Keratinocyte (primary cell): ENCODE measurements at regions not wholly inside any gene's neighbourhood (a gene's known extent, or its start where the extent isn't known, plus 50 kb on each side); places are given as distances from the start of the nearest gene placed in this dataset.

ENCODE experiments used
- DNase-seq: peaks from one replicate; pipeline ENCODE4 v3.0.0-alpha.2; 2011; ENCODE audit warnings: low read depth, missing footprints, low spot score
- FAIRE-seq: peaks from 2 replicates; lab custom pipeline; 2011; peaks lifted over from hg19 to GRCh38; lab: Jason Lieb, UNC
- H2AFZ ChIP-seq: 2 replicates; pipeline ENCODE4 v1.6.0; 2012; ENCODE audit warnings: low read length, control low read depth, inconsistent platforms; ENCODE audit not compliant: control insufficient read depth
- H3K27ac ChIP-seq: 2 replicates; pipeline ENCODE4 v1.5.1; 2011; ENCODE audit warnings: low read length; ENCODE audit not compliant: control insufficient read depth, insufficient read depth
- H3K27me3 ChIP-seq: 3 replicates; pipeline ENCODE4 v1.6.0; 2011; ENCODE audit warnings: low read length; ENCODE audit not compliant: control insufficient read depth, insufficient read depth; ENCODE audit errors: extremely low read depth
- H3K36me3 ChIP-seq, 2 experiments: 2 replicates in 1 of 2; 3 replicates in 1 of 2; pipeline ENCODE4 v1.5.1; 2011; ENCODE audit warnings: low read length in 2 of 2, mild to moderate bottlenecking in 1 of 2; ENCODE audit not compliant: control insufficient read depth in 2 of 2, insufficient read depth in 2 of 2; ENCODE audit errors: extremely low read depth in 1 of 2
- H3K4me1 ChIP-seq: 3 replicates; pipeline ENCODE4 v1.5.1; 2011; ENCODE audit warnings: low read length; ENCODE audit not compliant: control insufficient read depth, insufficient read depth; ENCODE audit errors: extremely low read depth
- H3K4me2 ChIP-seq: 3 replicates; pipeline ENCODE4 v1.6.0; 2011; ENCODE audit warnings: low read depth, low read length; ENCODE audit not compliant: control insufficient read depth, insufficient read depth; ENCODE audit errors: extremely low read depth
- H3K4me3 ChIP-seq, 3 experiments: fragments of 200-600 bp in 1 of 3; sonication (generic) in 1 of 3; 2 replicates in 2 of 3; 3 replicates in 1 of 3; pipeline ENCODE4 v1.5.1; 2011 to 2016; ENCODE audit warnings: low read length in 3 of 3, mild to moderate bottlenecking in 3 of 3, control low read depth in 2 of 3, inconsistent platforms in 1 of 3, low read depth in 1 of 3, mixed read lengths in 1 of 3, mixed run types in 1 of 3, moderate library complexity in 1 of 3; ENCODE audit not compliant: control insufficient read depth in 2 of 3, insufficient read depth in 2 of 3; ENCODE audit errors: extremely low read depth in 1 of 3
- H3K79me2 ChIP-seq: 2 replicates; pipeline ENCODE4 v1.6.0; 2012; ENCODE audit warnings: low read length; ENCODE audit not compliant: control insufficient read depth, insufficient read depth
- H3K9ac ChIP-seq: 3 replicates; pipeline ENCODE4 v1.6.0; 2011; ENCODE audit warnings: low read length; ENCODE audit not compliant: control insufficient read depth, insufficient read depth; ENCODE audit errors: extremely low read depth
- H3K9me1 ChIP-seq: 3 replicates; pipeline ENCODE4 v1.6.0; 2011; ENCODE audit warnings: low read length; ENCODE audit not compliant: control insufficient read depth, insufficient read depth; ENCODE audit errors: extremely low read depth
- H3K9me3 ChIP-seq: 2 replicates; pipeline ENCODE4 v1.5.1; 2012; ENCODE audit warnings: low read depth, low read length; ENCODE audit not compliant: control insufficient read depth
- H4K20me1 ChIP-seq: 3 replicates; pipeline ENCODE4 v1.6.0; 2011; ENCODE audit warnings: low read length; ENCODE audit not compliant: control insufficient read depth, insufficient read depth; ENCODE audit errors: extremely low read depth
- CTCF ChIP-seq, 3 experiments: IDR thresholded peaks in 1 of 3; conservative IDR thresholded peaks in 1 of 3; optimal IDR thresholded peaks in 1 of 3; 2 replicates in 2 of 3; 3 replicates in 1 of 3; pipeline versions ENCODE3 to v1.5.1; 2011; ENCODE audit warnings: low read length in 3 of 3, mild to moderate bottlenecking in 3 of 3, moderate library complexity in 2 of 3, control low read depth in 1 of 3, inconsistent platforms in 1 of 3; ENCODE audit not compliant: insufficient read depth in 2 of 3; ENCODE audit errors: extremely low read depth in 1 of 3
- EZH2 ChIP-seq: IDR thresholded peaks from one replicate; pipeline ENCODE4 v1.6.1; 2012; ENCODE audit warnings: inconsistent platforms, mild to moderate bottlenecking, low read length, moderate library complexity
- dilution Hi-C: fragments of 300-500 bp; cut with MboI; formaldehyde crosslinking; loops from one replicate; pipeline ENCODE4 v1.7.0; 2020; ENCODE audit warnings: low sequenced_read_pairs; ENCODE audit not compliant: extremely low pct_ligation_motif_present

DNA sequence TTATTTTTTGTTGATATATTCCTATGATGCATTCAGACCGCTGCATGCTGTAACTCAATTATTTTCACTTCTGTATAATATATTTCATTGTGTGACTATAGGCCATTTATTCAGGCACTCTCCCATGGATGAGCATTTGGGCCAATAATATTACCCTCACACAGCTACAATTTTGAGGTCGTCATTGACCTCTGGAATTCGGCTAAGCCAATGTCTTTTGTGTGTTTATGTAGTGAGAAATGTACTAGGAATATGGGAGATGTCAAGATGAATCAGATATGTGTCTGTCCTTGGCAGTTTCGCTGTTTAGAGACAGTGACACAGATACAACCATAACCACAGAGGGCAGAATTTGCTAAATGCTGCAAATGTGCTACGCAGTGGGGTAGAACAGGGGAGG lies 474.2 kb downstream of the ADRA2A start:
- Histone ChIP-seq H3K27me3 (no peaks in the 10 kb centered on the region), H3K9ac (no peak overlapping the region), H3K9me3 (no peaks in the 10 kb centered on the region), H3K27ac (no peak overlapping the region), H2AFZ (no peak overlapping the region), H3K36me3 (no peaks in the 10 kb centered on the region), H3K79me2 (no peaks in the 10 kb centered on the region), H3K4me1 (no peaks in the 10 kb centered on the region), H4K20me1 (no peaks in the 10 kb centered on the region), H3K4me3 (no peak overlapping the region), H3K9me1 (no peaks in the 10 kb centered on the region), H3K4me2 (no peak overlapping the region)
- TF ChIP-seq EZH2 (no peak), CTCF (optimal IDR thresholded peaks at IDR 0.05 in 1 of 3, IDR thresholded peaks at IDR 0.05 in 1 of 3, conservative IDR thresholded peaks at IDR 0.05 in 1 of 3; ENCODE audit: extremely low read depth in 1 of 3, insufficient read depth in 2 of 3, low read length in 3 of 3) (no peak)
- dilution Hi-C loops: no loop called here
- FAIRE-seq (no peak), DNase-seq (no peak)

GRCh38 chr10:111556666-111557065 lies 479.8 kb downstream of the ADRA2A start:
- Histone ChIP-seq H4K20me1 (no peaks in the 10 kb centered on the region), H3K4me2 (no peak overlapping the region)

GRCh38 chr10:111558211-111558610 lies 481.4 kb downstream of the ADRA2A start:
- Histone ChIP-seq H3K9me1 (no peaks in the 10 kb centered on the region), H3K4me1 (no peaks in the 10 kb centered on the region), H4K20me1 (no peaks in the 10 kb centered on the region), H3K27ac (no peak overlapping the region), H3K9me3 (no peaks in the 10 kb centered on the region), H3K79me2 (no peaks in the 10 kb centered on the region), H3K9ac (no peak overlapping the region), H2AFZ (no peak overlapping the region), H3K27me3 (no peaks in the 10 kb centered on the region), H3K4me3 (no peak overlapping the region), H3K36me3 (no peaks in the 10 kb centered on the region), H3K4me2 (no peak overlapping the region)
- DNase-seq (no peak), FAIRE-seq (no peak)
- dilution Hi-C loops: no loop called here
- TF ChIP-seq EZH2: no peak
- no peak for TF ChIP-seq CTCF (optimal IDR thresholded peaks at IDR 0.05 in 1 of 3, IDR thresholded peaks at IDR 0.05 in 1 of 3, conservative IDR thresholded peaks at IDR 0.05 in 1 of 3; ENCODE audit: extremely low read depth in 1 of 3, insufficient read depth in 2 of 3, low read length in 3 of 3)

More at GRCh38 chr10:111556666-111557065, 479.8 kb downstream of the ADRA2A start:
- Histone ChIP-seq H3K27me3 (no peaks in the 10 kb centered on the region), H3K9ac (no peak overlapping the region), H3K4me3 (no peak overlapping the region), H3K9me3 (no peaks in the 10 kb centered on the region), H2AFZ (no peak overlapping the region), H3K79me2 (no peaks in the 10 kb centered on the region), H3K36me3 (no peaks in the 10 kb centered on the region), H3K27ac (no peak overlapping the region), H3K4me1 (no peaks in the 10 kb centered on the region), H3K9me1 (no peaks in the 10 kb centered on the region)
- no peak for DNase-seq
- no peak for TF ChIP-seq EZH2
- no peak for FAIRE-seq
- dilution Hi-C loops: no loop called here
